ENCODE measurements at regions not wholly inside any gene's neighbourhood (a gene's known extent, or its start where the extent isn't known, plus 50 kb on each side); places are given as distances from the start of the nearest gene placed in this dataset.

DNA sequence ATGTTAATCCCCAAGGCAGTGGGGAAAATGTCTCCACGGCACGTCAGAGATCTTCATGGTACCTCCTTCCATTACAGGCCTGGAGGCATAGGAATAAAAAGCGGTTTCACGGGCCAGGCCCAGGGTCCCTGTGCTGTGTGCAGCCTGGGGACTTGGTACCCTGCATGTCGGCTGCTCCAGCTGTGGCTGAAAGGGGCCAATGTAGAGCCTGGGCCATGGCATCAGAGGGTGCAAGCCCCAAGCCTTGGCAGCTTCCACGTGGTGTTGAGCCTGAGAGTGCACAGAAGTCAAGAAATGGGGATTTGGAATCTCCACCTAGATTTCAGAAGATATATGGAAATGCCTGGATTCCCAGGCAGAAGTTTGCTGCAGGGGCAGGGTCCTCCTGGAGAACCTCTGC is 508.9 kb upstream of the COX7C start:
- H3K79me1 ChIP-seq (ENCODE audit: low read depth, low read length): no peaks in the 10 kb centered on the region
- FAIRE-seq: no peak
- no peak overlapping the region for H3K56ac ChIP-seq (replicated peaks; ENCODE audit: insufficient read length, low read depth, low read length)
- H3K23ac ChIP-seq (ENCODE audit: insufficient read length): no peak overlapping the region
- H3K14ac ChIP-seq (ENCODE audit: insufficient read length): no peak overlapping the region
- 86% methylated on average over 6 of the region's 6 CpGs; no CpG with 5 or more reads in 1 of the 2 experiments for WGBS, 2 experiments (ENCODE audit: extremely low coverage in 1 of 2, insufficient coverage in 1 of 2, insufficient read length in 1 of 2, insufficient replicate concordance in 2 of 2, low coverage in 1 of 2, low lambda C conversion rate in 2 of 2, missing lambda C conversion rate in 1 of 2)
- CTCF ChIA-PET (ENCODE audit: partially characterized antibody): no interaction called here
- no peak overlapping the region for H4K8ac ChIP-seq (ENCODE audit: extremely low read depth, insufficient read depth, low read length)
- H2BK5ac ChIP-seq (ENCODE audit: low read depth, low read length): no peak overlapping the region
- no peak overlapping the region for H4K91ac ChIP-seq (replicated peaks; ENCODE audit: insufficient read length, low read length)
- H2BK12ac ChIP-seq (ENCODE audit: low read depth, low read length): no peak overlapping the region
- no peak overlapping the region for H3K18ac ChIP-seq (ENCODE audit: extremely low read depth, low read length)
- H3K4me1 ChIP-seq (replicated peaks in 1 of 4; ENCODE audit: control insufficient read depth in 3 of 4, insufficient read depth in 4 of 4, low read length in 3 of 4): no peaks in the 10 kb centered on the region
- no peaks in the 10 kb centered on the region for H3K79me2 ChIP-seq (ENCODE audit: control insufficient read depth in 1 of 2, insufficient read depth in 2 of 2, low read length in 2 of 2)
- H4K20me1 ChIP-seq (replicated peaks in 1 of 2; ENCODE audit: control insufficient read depth in 1 of 2, insufficient read depth in 2 of 2, low read length in 2 of 2): no peaks in the 10 kb centered on the region
- no peak overlapping the region for H3K4me2 ChIP-seq (ENCODE audit: insufficient read depth in 1 of 2, low read depth in 2 of 2, low read length in 2 of 2)
- no peak overlapping the region for H2BK15ac ChIP-seq (ENCODE audit: low read length)
- H3K9me3 ChIP-seq (ENCODE audit: insufficient read depth in 2 of 2, low read depth in 1 of 2, low read length in 1 of 2): no peaks in the 10 kb centered on the region
- no peak overlapping the region for H2AFZ ChIP-seq (ENCODE audit: low read length)
- no peak overlapping the region for H3K9ac ChIP-seq (replicated peaks in 1 of 4; ENCODE audit: extremely low read depth in 1 of 4, low read depth in 3 of 4, low read length in 3 of 4)
- no peaks in the 10 kb centered on the region for H3K23me2 ChIP-seq (ENCODE audit: low read depth, low read length)
- no peaks in the 10 kb centered on the region for H3K27me3 ChIP-seq (replicated peaks in 1 of 4; ENCODE audit: control insufficient read depth in 3 of 4, extremely low read depth in 1 of 4, insufficient read depth in 3 of 4, low read length in 3 of 4)
- H3K4me3 ChIP-seq (ENCODE audit: extremely low read depth in 1 of 4, insufficient read depth in 2 of 4, low read depth in 3 of 4, low read length in 4 of 4): no peak overlapping the region
- no peak overlapping the region for H3K27ac ChIP-seq (ENCODE audit: low read depth, low read length)
- H3K4ac ChIP-seq (replicated peaks; ENCODE audit: insufficient read length, low read depth, low read length): no peak overlapping the region
- H3K36me3 ChIP-seq (ENCODE audit: control insufficient read depth in 2 of 4, insufficient read depth in 4 of 4, low read length in 3 of 4): no peaks in the 10 kb centered on the region
- H2BK20ac ChIP-seq (ENCODE audit: low read length): no peak overlapping the region
- H4K5ac ChIP-seq (ENCODE audit: insufficient read length, low read depth, low read length): no peak overlapping the region
- DNase-seq (ENCODE audit: low read depth in 1 of 2, low spot score in 2 of 2): no peak
- POLR2A ChIA-PET (ENCODE audit: partially characterized antibody): no interaction called here
- TF ChIP-seq TEAD4 (IDR thresholded peaks at IDR 0.05; ENCODE audit: low read depth, low read length) (no peak), TBP (IDR thresholded peaks at IDR 0.05; ENCODE audit: low read depth, low read length) (no peak), JUN (IDR thresholded peaks at IDR 0.05; ENCODE audit: low read depth, low read length) (no peak), KDM1A (IDR thresholded peaks at IDR 0.05; ENCODE audit: borderline replicate concordance, low read length) (no peak), RBBP5 (IDR thresholded peaks at IDR 0.05; ENCODE audit: borderline replicate concordance, low read depth, low read length) (no peak), SRF (IDR thresholded peaks at IDR 0.05; ENCODE audit: low read depth, low read length) (no peak), SP2 (IDR thresholded peaks at IDR 0.05; ENCODE audit: low read length) (no peak), MAFK (IDR thresholded peaks at IDR 0.05; ENCODE audit: low read depth, low read length) (no peak)
- TF ChIP-seq, protein P1, sequence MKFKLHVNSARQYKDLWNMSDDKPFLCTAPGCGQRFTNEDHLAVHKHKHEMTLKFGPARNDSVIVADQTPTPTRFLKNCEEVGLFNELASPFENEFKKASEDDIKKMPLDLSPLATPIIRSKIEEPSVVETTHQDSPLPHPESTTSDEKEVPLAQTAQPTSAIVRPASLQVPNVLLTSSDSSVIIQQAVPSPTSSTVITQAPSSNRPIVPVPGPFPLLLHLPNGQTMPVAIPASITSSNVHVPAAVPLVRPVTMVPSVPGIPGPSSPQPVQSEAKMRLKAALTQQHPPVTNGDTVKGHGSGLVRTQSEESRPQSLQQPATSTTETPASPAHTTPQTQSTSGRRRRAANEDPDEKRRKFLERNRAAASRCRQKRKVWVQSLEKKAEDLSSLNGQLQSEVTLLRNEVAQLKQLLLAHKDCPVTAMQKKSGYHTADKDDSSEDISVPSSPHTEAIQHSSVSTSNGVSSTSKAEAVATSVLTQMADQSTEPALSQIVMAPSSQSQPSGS (IDR thresholded peaks at IDR 0.05; ENCODE audit: low read length): no peak
- TF ChIP-seq, protein P2, sequence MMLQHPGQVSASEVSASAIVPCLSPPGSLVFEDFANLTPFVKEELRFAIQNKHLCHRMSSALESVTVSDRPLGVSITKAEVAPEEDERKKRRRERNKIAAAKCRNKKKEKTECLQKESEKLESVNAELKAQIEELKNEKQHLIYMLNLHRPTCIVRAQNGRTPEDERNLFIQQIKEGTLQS (IDR thresholded peaks at IDR 0.05; ENCODE audit: insufficient read depth, low read depth, low read length): no peak
- no peak overlapping the region for H2AK5ac ChIP-seq (ENCODE audit: low read depth, low read length)
- H2BK120ac ChIP-seq (replicated peaks; ENCODE audit: low read depth, low read length): no peak overlapping the region

Measured in H1 (cell line).